ENCODE measurements at regions not wholly inside any gene's neighbourhood (a gene's known extent, or its start where the extent isn't known, plus 50 kb on each side); places are given as distances from the start of the nearest gene placed in this dataset.

DNA sequence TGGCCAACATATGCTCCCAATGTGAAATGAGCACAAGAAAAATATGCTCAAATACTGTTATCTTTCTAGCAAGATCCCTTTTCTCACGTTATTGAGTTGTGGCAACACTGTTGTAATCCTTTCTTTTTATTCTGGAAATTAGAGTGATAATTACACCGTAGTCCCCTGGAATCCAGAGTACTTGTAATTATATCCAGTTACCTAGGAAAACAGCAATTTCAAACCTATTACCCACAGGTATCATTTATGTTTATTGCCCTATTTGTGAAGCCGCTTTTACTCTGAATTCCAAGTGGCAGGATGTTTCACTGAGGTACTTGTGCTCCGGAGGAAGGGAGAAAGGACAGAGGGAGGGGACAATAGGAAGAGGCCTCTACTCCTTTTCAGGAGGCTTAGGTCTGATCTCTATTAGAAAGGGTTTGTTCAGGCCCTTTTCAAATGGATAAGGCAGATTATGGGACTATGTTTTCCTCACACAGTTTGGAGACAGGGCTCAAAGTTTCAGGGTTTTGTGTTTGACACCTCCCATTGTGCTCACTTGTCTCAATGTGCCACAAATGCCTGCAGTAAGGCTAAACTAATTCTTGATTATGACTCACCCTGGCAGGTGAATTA lies 646.6 kb downstream of the TUSC7 start:
- intact Hi-C loops (cut with DNase I): loop anchor here (10.0 kb wide), 2 partner anchors 301 to 341 kb away; no protein-coding TSS in a partner anchor
- TF ChIP-seq CTCF (IDR thresholded peaks at IDR 0.05): no peak
- no peaks in the 10 kb centered on the region for H3K4me1 ChIP-seq
- no peak for DNase-seq
- H3K36me3 ChIP-seq: no peaks in the 10 kb centered on the region
- H3K9me3 ChIP-seq: no peaks in the 10 kb centered on the region
- H3K27ac ChIP-seq: no peak overlapping the region
- no peak overlapping the region for H3K4me3 ChIP-seq
- no peak overlapping the region for H3K9ac ChIP-seq (ENCODE audit: low read depth in 2 of 2, low read length in 2 of 2)
- no peaks in the 10 kb centered on the region for H3K27me3 ChIP-seq

DNA sequence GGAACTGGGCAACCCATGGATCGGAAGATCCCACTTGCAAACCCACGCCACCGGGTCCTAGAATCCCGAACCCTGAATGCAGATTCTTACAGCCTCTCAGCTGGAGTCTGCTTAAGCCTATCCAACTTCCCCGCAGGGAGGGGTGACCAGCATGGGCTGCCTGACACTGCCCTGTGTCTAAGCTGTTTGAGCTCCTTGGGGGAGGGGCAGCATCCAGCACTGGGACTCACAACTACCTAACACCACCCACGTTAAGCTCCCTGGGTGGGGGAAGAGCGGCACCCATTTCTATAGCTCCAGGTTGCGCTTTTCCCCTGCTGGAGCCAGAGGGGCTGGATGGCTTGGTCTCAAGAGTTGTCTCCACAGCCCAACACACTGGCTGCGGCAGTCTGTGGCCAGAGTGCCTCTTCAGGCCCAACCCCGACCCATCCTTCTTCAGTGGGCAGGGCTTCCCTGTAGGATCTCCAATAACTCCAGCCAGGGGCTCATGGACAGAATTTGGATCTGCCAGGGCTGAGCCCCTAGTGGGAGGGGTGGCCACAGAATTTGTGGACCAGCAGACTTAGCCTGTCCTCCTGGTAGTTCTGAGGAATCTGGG lies 649.2 kb downstream of the TUSC7 start:
- intact Hi-C loops (cut with DNase I): loop anchor here (10.0 kb wide), 2 partner anchors 304 to 344 kb away; no protein-coding TSS in a partner anchor
- no peak for TF ChIP-seq CTCF (IDR thresholded peaks at IDR 0.05)
- Histone ChIP-seq H3K4me1 (no peaks in the 10 kb centered on the region), H3K9ac (ENCODE audit: low read depth in 2 of 2, low read length in 2 of 2) (no peak overlapping the region), H3K4me3 (no peak overlapping the region), H3K36me3 (no peaks in the 10 kb centered on the region), H3K27ac (no peak overlapping the region), H3K9me3 (no peaks in the 10 kb centered on the region), H3K27me3 (no peaks in the 10 kb centered on the region)
- no peak for DNase-seq

DNA sequence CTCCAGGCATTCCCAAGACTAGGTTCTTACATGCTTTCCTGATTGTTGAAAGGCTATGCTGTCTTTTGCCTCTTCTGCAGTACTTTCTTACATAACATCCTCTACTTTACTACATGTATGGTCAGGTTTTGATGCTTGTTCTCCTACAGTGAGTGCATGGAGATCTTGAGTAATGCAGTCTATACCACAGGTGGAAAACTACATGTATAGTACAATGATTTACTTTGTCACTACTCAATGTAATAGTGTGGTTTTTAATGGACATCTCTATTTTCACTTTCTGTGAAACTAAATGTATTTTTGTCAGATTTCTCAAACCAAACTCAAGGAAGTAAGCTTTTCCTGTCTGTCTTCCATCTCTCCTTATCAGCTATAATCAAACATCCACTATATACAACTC lies 657.0 kb downstream of the TUSC7 start:
- Histone ChIP-seq H3K4me1 (no peaks in the 10 kb centered on the region), H3K9me3 (no peaks in the 10 kb centered on the region), H3K9ac (ENCODE audit: low read depth in 2 of 2, low read length in 2 of 2) (no peak overlapping the region), H3K27ac (no peak overlapping the region), H3K36me3 (no peaks in the 10 kb centered on the region), H3K4me3 (no peak overlapping the region), H3K27me3 (no peaks in the 10 kb centered on the region)
- DNase-seq: no peak
- no peak for TF ChIP-seq CTCF (IDR thresholded peaks at IDR 0.05)
- intact Hi-C loops (cut with DNase I): no loop called here

DNA sequence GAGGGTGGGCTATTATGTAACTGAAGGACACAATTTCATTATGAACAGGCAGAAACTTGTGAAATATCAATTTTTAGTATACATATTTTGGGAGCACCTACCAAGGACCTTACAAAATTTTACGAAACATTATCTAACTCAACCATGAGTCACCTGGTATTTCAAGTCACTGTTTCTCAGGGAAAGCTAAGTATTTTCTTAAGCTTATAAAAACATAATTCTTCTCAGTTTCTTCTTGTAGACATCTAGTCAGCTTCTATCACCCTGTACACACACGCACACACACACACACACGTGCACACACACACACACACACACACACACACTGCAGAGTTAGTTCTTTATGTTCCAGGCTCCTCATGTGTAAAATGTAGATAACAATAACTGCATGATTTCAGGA lies 658.3 kb downstream of the TUSC7 start:
- Histone ChIP-seq H3K27ac (no peak overlapping the region), H3K9ac (ENCODE audit: low read depth in 2 of 2, low read length in 2 of 2) (no peak overlapping the region), H3K4me3 (no peak overlapping the region), H3K9me3 (no peaks in the 10 kb centered on the region), H3K4me1 (no peaks in the 10 kb centered on the region), H3K36me3 (no peaks in the 10 kb centered on the region), H3K27me3 (no peaks in the 10 kb centered on the region)
- no peak for TF ChIP-seq CTCF (IDR thresholded peaks at IDR 0.05)
- intact Hi-C loops (cut with DNase I): no loop called here
- no peak for DNase-seq

DNA sequence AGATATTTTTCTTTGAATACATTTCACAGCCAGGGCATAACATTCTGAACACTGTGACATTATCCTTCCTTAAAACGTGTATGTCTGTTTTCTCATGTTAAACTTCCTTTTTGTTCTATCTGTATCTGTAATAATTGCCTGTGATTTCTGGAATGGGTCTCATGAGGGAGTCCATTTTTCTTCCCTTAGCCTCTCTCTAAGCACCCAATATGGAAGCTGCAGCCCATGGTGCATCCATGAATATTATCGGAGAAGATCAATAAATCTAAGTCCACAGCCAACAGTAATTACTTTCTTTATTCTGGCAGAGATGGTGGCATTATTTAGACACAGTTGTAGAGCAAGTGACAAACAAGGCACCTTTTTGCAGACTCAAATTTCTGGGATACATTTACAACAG lies 671.1 kb downstream of the TUSC7 start:
- TF ChIP-seq CTCF (IDR thresholded peaks at IDR 0.05): no peak
- H3K27ac ChIP-seq: no peak overlapping the region
- no peak overlapping the region for H3K9ac ChIP-seq (ENCODE audit: low read depth in 2 of 2, low read length in 2 of 2)
- H3K4me3 ChIP-seq: no peak overlapping the region
- intact Hi-C loops (cut with DNase I): no loop called here
- no peak for DNase-seq
- no peaks in the 10 kb centered on the region for H3K4me1 ChIP-seq
- H3K27me3 ChIP-seq: no peaks in the 10 kb centered on the region
- no peaks in the 10 kb centered on the region for H3K9me3 ChIP-seq
- H3K36me3 ChIP-seq: no peaks in the 10 kb centered on the region

All from colonic mucosa (tissue), 4 donors.